ENCODE measurements at regions not wholly inside any gene's neighbourhood (a gene's known extent, or its start where the extent isn't known, plus 50 kb on each side); places are given as distances from the start of the nearest gene placed in this dataset.

- H3K9me3 Mint-ChIP-seq, result peaks cover 8% of the 10 kb centered on the region
- H3K4me1 Mint-ChIP-seq, result peaks cover 7% of the 10 kb centered on the region
- H3K27me3 ChIP-seq, result no peaks in the 10 kb centered on the region
- H3K36me3 ChIP-seq, result no peaks in the 10 kb centered on the region
- no peak for DNase-seq (ENCODE audit: low spot score)
- no peaks in the 10 kb centered on the region for H4K20me1 ChIP-seq (ENCODE audit: low read depth)
- H3K27ac Mint-ChIP-seq, result no peak overlapping the region
- no peak overlapping the region for H3K4me3 ChIP-seq
- peak overlapping the region; percentile 4 for H3K4me3 Mint-ChIP-seq
- H3K9me3 ChIP-seq (ENCODE audit: low read depth), result no peaks in the 10 kb centered on the region
- no peak overlapping the region for H3K4me2 ChIP-seq
- no peak overlapping the region for H2AFZ ChIP-seq (replicated peaks)
- no peak overlapping the region for H3K9ac ChIP-seq
- H3F3A ChIP-seq (ENCODE audit: low read depth), result no peaks in the 10 kb centered on the region
- H3K79me2 ChIP-seq (ENCODE audit: low read depth), result no peaks in the 10 kb centered on the region
- no peak for TF ChIP-seq EZH2phosphoT487 (IDR thresholded peaks at IDR 0.05)
- TF ChIP-seq EZH2 (IDR thresholded peaks at IDR 0.05), result no peak
- no peak for TF ChIP-seq CTCF (IDR thresholded peaks at IDR 0.05)
- no peaks in the 10 kb centered on the region for H3K4me1 ChIP-seq
- H3K27me3 Mint-ChIP-seq (ENCODE audit: insufficient read depth, low read depth), result peaks cover 6% of the 10 kb centered on the region
- no peak overlapping the region for H3K27ac ChIP-seq
- H3K36me3 Mint-ChIP-seq, result no peaks in the 10 kb centered on the region
Measured at GRCh38 chr1:5242850-5243249, 588.4 kb downstream of the AJAP1 start.

GRCh38 chr1:5239911-5240310, 585.5 kb downstream of the AJAP1 start:
- H3K9ac ChIP-seq, result no peak overlapping the region
- no peaks in the 10 kb centered on the region for H4K20me1 ChIP-seq (ENCODE audit: low read depth)
- H3K27me3 ChIP-seq, result no peaks in the 10 kb centered on the region
- H3F3A ChIP-seq (ENCODE audit: low read depth), result no peaks in the 10 kb centered on the region
- H3K4me3 Mint-ChIP-seq, result no peak overlapping the region
- peaks cover 11% of the 10 kb centered on the region for H3K4me1 Mint-ChIP-seq
- H3K79me2 ChIP-seq (ENCODE audit: low read depth), result no peaks in the 10 kb centered on the region
- no peaks in the 10 kb centered on the region for H3K36me3 Mint-ChIP-seq
- no peaks in the 10 kb centered on the region for H3K36me3 ChIP-seq
- DNase-seq (ENCODE audit: low spot score), result no peak
- H3K27ac Mint-ChIP-seq, result no peak overlapping the region
- H3K9me3 ChIP-seq (ENCODE audit: low read depth), result no peaks in the 10 kb centered on the region
- no peak overlapping the region for H2AFZ ChIP-seq (replicated peaks)
- peaks cover 8% of the 10 kb centered on the region for H3K9me3 Mint-ChIP-seq
- H3K4me3 ChIP-seq, result no peak overlapping the region
- no peak overlapping the region for H3K4me2 ChIP-seq
- no peak overlapping the region for H3K27ac ChIP-seq
- H3K27me3 Mint-ChIP-seq (ENCODE audit: insufficient read depth, low read depth), result peaks cover 6% of the 10 kb centered on the region
- no peak for TF ChIP-seq CTCF (IDR thresholded peaks at IDR 0.05)
- TF ChIP-seq EZH2phosphoT487 (IDR thresholded peaks at IDR 0.05), result no peak
- no peak for TF ChIP-seq EZH2 (IDR thresholded peaks at IDR 0.05)
- H3K4me1 ChIP-seq, result peaks cover 8% of the 10 kb centered on the region

- Mint-ChIP-seq H3K27ac (no peak overlapping the region), H3K36me3 (no peaks in the 10 kb centered on the region), H3K4me1 (peaks cover 11% of the 10 kb centered on the region), H3K9me3 (peaks cover 9% of the 10 kb centered on the region), H3K27me3 (ENCODE audit: insufficient read depth, low read depth) (peaks cover 6% of the 10 kb centered on the region), H3K4me3 (no peak overlapping the region)
- Histone ChIP-seq H3K4me2 (no peak overlapping the region), H4K20me1 (ENCODE audit: low read depth) (no peaks in the 10 kb centered on the region), H3K9me3 (ENCODE audit: low read depth) (no peaks in the 10 kb centered on the region), H2AFZ (replicated peaks) (no peak overlapping the region), H3F3A (ENCODE audit: low read depth) (no peaks in the 10 kb centered on the region), H3K79me2 (ENCODE audit: low read depth) (no peaks in the 10 kb centered on the region), H3K4me3 (no peak overlapping the region), H3K4me1 (peaks cover 8% of the 10 kb centered on the region), H3K9ac (no peak overlapping the region), H3K27ac (no peak overlapping the region), H3K27me3 (no peaks in the 10 kb centered on the region), H3K36me3 (no peaks in the 10 kb centered on the region)
- TF ChIP-seq EZH2phosphoT487 (IDR thresholded peaks at IDR 0.05) (no peak), CTCF (IDR thresholded peaks at IDR 0.05) (no peak), EZH2 (IDR thresholded peaks at IDR 0.05) (no peak)
- peak; percentile 16 for DNase-seq (ENCODE audit: low spot score)
Measured at GRCh38 chr1:5238351-5239130, 584.1 kb downstream of the AJAP1 start.

All from neural progenitor cell (in vitro differentiated cells).